GM12878 (cell line): ENCODE measurements at regions not wholly inside any gene's neighbourhood (a gene's known extent, or its start where the extent isn't known, plus 50 kb on each side); places are given as distances from the start of the nearest gene placed in this dataset.

Experiments
- ATAC-seq: fragments of 200-7000 bp; cut with Tn5 transposase; 3 replicates; pipeline ENCODE4 v1.9.1; 2020; ENCODE audit warnings: mild to moderate bottlenecking, moderate library complexity
- BruUV-seq: library from RNA; stranded (reverse); fragments of 400-500 nt; replicated peaks from 2 replicates; lab custom pipeline; 2021; lab: Mats Ljungman, UMichigan
- CTCF ChIA-PET: fragments of 300-600 bp; sonication (Branson Sonifier 250); formaldehyde crosslinking; extraction: SDS; loops from one replicate; lab custom pipeline; 2021; ENCODE audit warnings: inconsistent platforms; lab: Yijun Ruan, JAX
- POLR2A ChIA-PET: fragments of 350-600 bp; formaldehyde crosslinking; extraction: SDS; loops from one replicate; lab custom pipeline; 2021; ENCODE audit warnings: inconsistent platforms; lab: Charles Lee
- RAD21 ChIA-PET: fragments of 300-600 bp; sonication (Branson Sonifier 250); formaldehyde crosslinking; loops from one replicate; lab custom pipeline; 2023; ENCODE audit warnings: antibody characterized with exemption; ENCODE audit not compliant: unreplicated experiment; lab: Charles Lee
- SMC1A ChIA-PET: fragments of 300-600 bp; sonication (Branson Sonifier 250); formaldehyde crosslinking; loops from one replicate; lab custom pipeline; 2023; ENCODE audit not compliant: unreplicated experiment, uncharacterized antibody; lab: Charles Lee
- DNase-seq: peaks from one replicate; pipeline ENCODE4 v3.0.0-alpha.2; 2011; ENCODE audit warnings: low read depth, low spot score
- FAIRE-seq: peaks from 3 replicates; lab custom pipeline; 2011; peaks lifted over from hg19 to GRCh38; lab: Jason Lieb, UNC
- H2AFZ ChIP-seq: 2 replicates; pipeline ENCODE4 v1.6.0; 2011; ENCODE audit warnings: low read depth, low read length, control low read depth; ENCODE audit not compliant: control insufficient read depth
- H3K27ac ChIP-seq: 2 replicates; pipeline ENCODE4 v1.5.1; 2011; ENCODE audit warnings: control low read depth; ENCODE audit not compliant: control insufficient read depth, insufficient read depth
- H3K27me3 ChIP-seq, 2 experiments: replicated peaks in 1 of 2; 2 replicates each; pipeline versions ENCODE4 v1.6.0 to v1.6.1; 2011; ENCODE audit warnings: low read length in 1 of 2; ENCODE audit not compliant: control insufficient read depth in 2 of 2, insufficient read depth in 2 of 2
- H3K36me3 ChIP-seq, 2 experiments: 2 replicates each; pipeline ENCODE4 v1.5.1; 2011; ENCODE audit warnings: low read length in 1 of 2; ENCODE audit not compliant: control insufficient read depth in 2 of 2, insufficient read depth in 2 of 2
- H3K4me1 ChIP-seq: 2 replicates; pipeline ENCODE4 v1.6.1; 2011; ENCODE audit warnings: mild to moderate bottlenecking, low read length, moderate library complexity, mixed read lengths; ENCODE audit not compliant: control insufficient read depth, insufficient read depth
- H3K4me2 ChIP-seq: 2 replicates; pipeline ENCODE4 v1.6.0; 2011; ENCODE audit warnings: control low read depth; ENCODE audit not compliant: control insufficient read depth, insufficient read depth
- H3K4me3 ChIP-seq: fragments of 200-600 bp; sonication (generic); 2 replicates; pipeline ENCODE4 v1.5.1; 2016
- H3K79me2 ChIP-seq: 2 replicates; pipeline ENCODE4 v1.6.0; 2011; ENCODE audit warnings: low read length; ENCODE audit not compliant: control insufficient read depth, insufficient read depth
- H3K9ac ChIP-seq: 2 replicates; pipeline ENCODE4 v1.8.0; 2011; ENCODE audit warnings: low read length, control low read depth, mixed read lengths; ENCODE audit not compliant: control insufficient read depth, insufficient read depth
- H3K9me3 ChIP-seq: replicated peaks from 3 replicates; pipeline ENCODE4 v1.5.1; 2011; ENCODE audit warnings: mild to moderate bottlenecking, low read length; ENCODE audit not compliant: control insufficient read depth, insufficient read depth
- H4K20me1 ChIP-seq: 2 replicates; pipeline ENCODE4 v1.6.0; 2011; ENCODE audit not compliant: control insufficient read depth, insufficient read depth
- BACH1 ChIP-seq: fragments of 450-650 bp; IDR thresholded peaks from 2 replicates; pipeline ENCODE4 v1.6.1; 2017; ENCODE audit warnings: mild to moderate bottlenecking, borderline replicate concordance
- BRCA1 ChIP-seq: IDR thresholded peaks from 2 replicates; pipeline ENCODE4 v1.6.1; 2011; ENCODE audit warnings: low read depth, low read length, improper control_type of control experiment
- CBFB ChIP-seq: IDR thresholded peaks from 2 replicates; pipeline ENCODE4 v1.6.1; 2016; ENCODE audit warnings: antibody characterized with exemption, low read depth
- CHD1 ChIP-seq: IDR thresholded peaks from 2 replicates; pipeline ENCODE4 v1.6.1; 2012; ENCODE audit warnings: low read depth, low read length, improper control_type of control experiment
- EP300 ChIP-seq, 2 experiments: fragments of 150-350 bp in 1 of 2; IDR thresholded peaks; 2 replicates each; pipeline ENCODE4 v1.6.1; 2011 to 2012; ENCODE audit warnings: low read depth in 2 of 2, low read length in 2 of 2, borderline replicate concordance in 1 of 2, improper control_type of control experiment in 1 of 2, inconsistent platforms in 1 of 2; ENCODE audit not compliant: control insufficient read depth in 1 of 2
- ESRRA ChIP-seq: IDR thresholded peaks from 2 replicates; pipeline ENCODE4 v1.6.1; 2012; ENCODE audit warnings: mild to moderate bottlenecking, low read length, improper control_type of control experiment
- IKZF1 ChIP-seq: fragments of 450-650 bp; conservative IDR thresholded peaks from 2 replicates; pipeline ENCODE4 v1.6.1; 2017; ENCODE audit warnings: antibody characterized with exemption, mild to moderate bottlenecking
- JUNB ChIP-seq: IDR thresholded peaks from 2 replicates; pipeline ENCODE4 v1.6.1; 2016; ENCODE audit warnings: antibody characterized with exemption, mild to moderate bottlenecking
- MYB ChIP-seq: fragments of 150-350 bp; IDR thresholded peaks from 2 replicates; pipeline ENCODE4 v1.6.1; 2014; ENCODE audit warnings: mild to moderate bottlenecking, low read depth, low read length, borderline replicate concordance
- NFIC ChIP-seq: IDR thresholded peaks from 2 replicates; pipeline ENCODE4 v1.6.1; 2012; ENCODE audit warnings: low read depth, mild to moderate bottlenecking, inconsistent platforms, low read length, moderate library complexity
- NR2F1 ChIP-seq: fragments of 450-650 bp; conservative IDR thresholded peaks from 2 replicates; pipeline ENCODE4 v1.6.1; 2017; ENCODE audit warnings: mild to moderate bottlenecking
- SUZ12 ChIP-seq: fragments of 200-600 bp; sonication (generic); IDR thresholded peaks from one replicate; pipeline ENCODE4 v1.6.1; 2018; ENCODE audit warnings: antibody characterized with exemption, mild to moderate bottlenecking; ENCODE audit not compliant: unreplicated experiment
- WRNIP1 ChIP-seq: IDR thresholded peaks from 2 replicates; pipeline ENCODE4 v1.6.1; 2011; ENCODE audit warnings: low read depth, low read length, improper control_type of control experiment, borderline replicate concordance
- ZNF207 ChIP-seq: fragments of 450-650 bp; IDR thresholded peaks from 2 replicates; pipeline ENCODE4 v1.6.1; 2014; ENCODE audit warnings: antibody characterized with exemption, mild to moderate bottlenecking, borderline replicate concordance
- ZNF274 ChIP-seq: IDR thresholded peaks from one replicate; pipeline ENCODE4 v1.8.0; 2011; ENCODE audit not compliant: insufficient read length, insufficient read depth
- WGBS: methylation state at CpG from one replicate; pipeline ENCODE4 v1.1.6; 2016; ENCODE audit warnings: low lambda C conversion rate; ENCODE audit not compliant: insufficient replicate concordance, insufficient coverage; ENCODE audit errors: missing lambda C conversion rate; 5-methylcytosine and 5-hydroxymethylcytosine counted together
- in situ Hi-C: fragments of 300-500 bp; cut with MboI; formaldehyde crosslinking; loops from 9 replicates; pipeline ENCODE4 v1.14.3; 2018; ENCODE audit warnings: mixed read lengths
- intact Hi-C: fragments of 100-400 bp; cut with micrococcal nuclease; formaldehyde crosslinking; loops from one replicate; pipeline ENCODE4 v1.14.2; 2022; ENCODE audit not compliant: unreplicated experiment
- TF ChIP-seq, protein P1 (sequence below), 3 experiments: IDR thresholded peaks in 2 of 3; conservative IDR thresholded peaks in 1 of 3; 2 replicates each; pipeline ENCODE4 v1.5.1; 2011; ENCODE audit warnings: low read depth in 3 of 3, low read length in 3 of 3, mild to moderate bottlenecking in 3 of 3, control low read depth in 2 of 3, moderate library complexity in 2 of 3, inconsistent platforms in 1 of 3, mixed read lengths in 1 of 3; ENCODE audit not compliant: control insufficient read depth in 2 of 3, insufficient read depth in 1 of 3; ENCODE audit errors: extremely low read depth in 1 of 3

DNA sequence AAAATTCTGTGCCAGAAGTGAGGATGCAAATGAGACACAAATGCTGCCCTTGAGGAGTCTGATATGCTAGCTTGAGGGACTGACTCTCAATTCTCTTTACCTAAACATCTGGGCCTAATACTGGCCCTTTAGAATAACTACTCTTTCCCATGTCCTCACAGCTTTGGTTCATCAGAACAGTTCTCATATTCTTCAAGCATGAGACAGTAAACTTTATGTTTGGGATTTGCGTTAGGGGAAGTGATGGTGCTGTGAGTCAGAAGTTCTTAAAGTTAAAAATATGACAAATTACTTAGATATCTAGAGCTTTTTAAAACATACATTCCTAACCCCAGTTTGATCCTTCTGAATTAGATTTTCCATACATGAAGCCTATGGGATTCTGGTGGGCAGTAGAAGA lies 665.0 kb upstream of the RGMB start:
- no peak for DNase-seq
- ATAC-seq: no peak
- CTCF ChIA-PET: interaction anchor here (1.0 to 1.3 kb wide), 2 partner anchors 10 to 661 kb away, joined by 3 to 4 read pairs; no protein-coding TSS in a partner anchor
- H3K79me2 ChIP-seq: no peaks in the 10 kb centered on the region
- no peak for TF ChIP-seq CHD1
- TF ChIP-seq, all 136 proteins: peak for 0
- SMC1A ChIA-PET: interaction anchor here (0.7 to 1.7 kb wide), 3 partner anchors 10 to 205 kb away, joined by 3 to 5 read pairs (median 4); no protein-coding TSS in a partner anchor
- no peak for FAIRE-seq
- no peak overlapping the region for H3K27ac ChIP-seq
- H3K4me2 ChIP-seq: no peak overlapping the region
- H3K4me3 ChIP-seq: no peak overlapping the region
- H2AFZ ChIP-seq: no peak overlapping the region
- no peaks in the 10 kb centered on the region for H3K9me3 ChIP-seq
- H3K9ac ChIP-seq: no peak overlapping the region
- POLR2A ChIA-PET: no interaction called here
- no peaks in the 10 kb centered on the region for H4K20me1 ChIP-seq
- RAD21 ChIA-PET: no interaction called here
- 83% methylated on average over 1 of the region's 1 CpG for WGBS
- no TSS peak for BruUV-seq
- intact Hi-C loops: no loop called here
- no peaks in the 10 kb centered on the region for H3K36me3 ChIP-seq
- H3K4me1 ChIP-seq: no peaks in the 10 kb centered on the region
- H3K27me3 ChIP-seq: no peaks in the 10 kb centered on the region
- in situ Hi-C loops: no loop called here

DNA sequence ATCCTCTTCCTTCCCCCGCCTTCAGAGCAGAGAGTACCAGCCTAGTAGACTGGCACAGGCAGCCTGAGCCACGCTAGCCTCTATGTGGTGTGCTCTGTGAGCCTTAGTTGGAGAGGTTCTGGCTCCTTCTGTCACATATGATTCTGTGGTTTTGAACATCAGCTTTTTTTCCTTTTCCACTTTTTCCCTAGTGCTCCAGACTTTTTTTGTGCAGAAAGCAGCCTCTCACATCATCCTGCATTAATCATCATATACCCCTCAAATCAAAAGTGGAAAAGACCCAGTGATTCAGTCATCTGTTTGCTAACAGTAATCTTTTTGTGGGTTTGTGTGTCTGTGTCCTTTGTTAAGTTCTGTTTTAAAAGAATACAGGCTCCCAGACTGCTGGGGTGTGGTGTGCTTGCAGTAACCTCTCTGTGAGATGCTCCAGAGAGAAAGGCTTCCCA lies 663.9 kb upstream of the RGMB start:
- H3K36me3 ChIP-seq: no peaks in the 10 kb centered on the region
- intact Hi-C loops: no loop called here
- no peak overlapping the region for H3K4me2 ChIP-seq
- TF ChIP-seq IKZF1 (no peak), BACH1 (no peak), ESRRA (no peak), ZNF207 (no peak), MYB (no peak), WRNIP1 (no peak), ZNF274 (no peak), BRCA1 (no peak), JUNB (no peak), NFIC (no peak), CBFB (no peak), SUZ12 (no peak), EP300 (IDR thresholded peaks at IDR 0.05; ENCODE audit: borderline replicate concordance in 1 of 2, control insufficient read depth in 1 of 2, low read depth in 2 of 2, low read length in 2 of 2) (no peak), NR2F1 (no peak)
- TF ChIP-seq, protein P1, sequence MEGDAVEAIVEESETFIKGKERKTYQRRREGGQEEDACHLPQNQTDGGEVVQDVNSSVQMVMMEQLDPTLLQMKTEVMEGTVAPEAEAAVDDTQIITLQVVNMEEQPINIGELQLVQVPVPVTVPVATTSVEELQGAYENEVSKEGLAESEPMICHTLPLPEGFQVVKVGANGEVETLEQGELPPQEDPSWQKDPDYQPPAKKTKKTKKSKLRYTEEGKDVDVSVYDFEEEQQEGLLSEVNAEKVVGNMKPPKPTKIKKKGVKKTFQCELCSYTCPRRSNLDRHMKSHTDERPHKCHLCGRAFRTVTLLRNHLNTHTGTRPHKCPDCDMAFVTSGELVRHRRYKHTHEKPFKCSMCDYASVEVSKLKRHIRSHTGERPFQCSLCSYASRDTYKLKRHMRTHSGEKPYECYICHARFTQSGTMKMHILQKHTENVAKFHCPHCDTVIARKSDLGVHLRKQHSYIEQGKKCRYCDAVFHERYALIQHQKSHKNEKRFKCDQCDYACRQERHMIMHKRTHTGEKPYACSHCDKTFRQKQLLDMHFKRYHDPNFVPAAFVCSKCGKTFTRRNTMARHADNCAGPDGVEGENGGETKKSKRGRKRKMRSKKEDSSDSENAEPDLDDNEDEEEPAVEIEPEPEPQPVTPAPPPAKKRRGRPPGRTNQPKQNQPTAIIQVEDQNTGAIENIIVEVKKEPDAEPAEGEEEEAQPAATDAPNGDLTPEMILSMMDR (IDR thresholded peaks at IDR 0.05 in 2 of 3, conservative IDR thresholded peaks at IDR 0.05 in 1 of 3; ENCODE audit: control insufficient read depth in 2 of 3, extremely low read depth in 1 of 3, insufficient read depth in 1 of 3, low read depth in 3 of 3, low read length in 3 of 3): no peak
- FAIRE-seq (no peak), DNase-seq (no peak), ATAC-seq (no peak)
- CTCF ChIA-PET: interaction anchor here (0.5 to 1.3 kb wide), 2 partner anchors 12 to 56 kb away, joined by 3 to 4 read pairs; no protein-coding TSS in a partner anchor
- WGBS: 0% methylated on average over 2 of the region's 2 CpGs
- no peak overlapping the region for H3K9ac ChIP-seq
- SMC1A ChIA-PET: interaction anchor here (1.2 kb wide), 1 partner anchor 322 kb away, joined by 3 read pairs; no protein-coding TSS in a partner anchor
- in situ Hi-C loops: no loop called here
- H3K4me1 ChIP-seq: no peaks in the 10 kb centered on the region
- no peaks in the 10 kb centered on the region for H3K9me3 ChIP-seq
- no peak overlapping the region for H3K27ac ChIP-seq
- BruUV-seq: no TSS peak
- H3K27me3 ChIP-seq: no peaks in the 10 kb centered on the region
- H2AFZ ChIP-seq: no peak overlapping the region
- no peaks in the 10 kb centered on the region for H3K79me2 ChIP-seq
- RAD21 ChIA-PET: no interaction called here
- H4K20me1 ChIP-seq: no peaks in the 10 kb centered on the region
- no peak overlapping the region for H3K4me3 ChIP-seq
- POLR2A ChIA-PET: interaction anchor here (0.6 to 1.5 kb wide), 2 partner anchors 10 to 256 kb away, joined by 3 read pairs; no protein-coding TSS in a partner anchor
